Esophagus squamous epithelium (tissue), 5 donors: ENCODE measurements at regions not wholly inside any gene's neighbourhood (a gene's known extent, or its start where the extent isn't known, plus 50 kb on each side); places are given as distances from the start of the nearest gene placed in this dataset.

Experiments used
- DNase-seq: peaks from one replicate; lab custom pipeline; 2025; lab: John Stamatoyannopoulos, UW
- H3K27ac ChIP-seq, 4 donors: fragments of 200-600 bp; sonication (generic); one replicate each; pipeline ENCODE4 v1.5.1; 2016 to 2019; ENCODE audit warnings: mild to moderate bottlenecking in 1 of 4
- H3K27me3 ChIP-seq, 4 donors: fragments of 200-600 bp; sonication (generic); 1 replicate in 3 of 4; 2 replicates in 1 of 4; pipeline versions ENCODE4 v1.5.1 to v1.6.0; 2017 to 2021; ENCODE audit warnings: antibody characterized with exemption in 1 of 4
- H3K36me3 ChIP-seq, 3 donors: fragments of 200-600 bp; sonication (generic); one replicate each; pipeline ENCODE4 v1.5.1; 2016 to 2019
- H3K4me1 ChIP-seq, 3 donors: fragments of 200-600 bp; sonication (generic); one replicate each; pipeline ENCODE4 v1.5.1; 2017 to 2019
- H3K4me3 ChIP-seq, 4 donors: fragments of 200-600 bp; sonication (generic); 1 replicate in 3 of 4; 2 replicates in 1 of 4; pipeline ENCODE4 v1.5.1; 2016 to 2019; ENCODE audit warnings: mild to moderate bottlenecking in 2 of 4, moderate library complexity in 1 of 4
- H3K9me3 ChIP-seq, 3 donors: fragments of 200-600 bp; sonication (generic); one replicate each; pipeline ENCODE4 v1.5.1; 2016 to 2019
- POLR2A ChIP-seq, 4 donors: fragments of 450-650 bp; IDR thresholded peaks; one replicate each; pipeline ENCODE4 v1.6.1; 2017; ENCODE audit warnings: antibody characterized with exemption in 4 of 4, mild to moderate bottlenecking in 4 of 4, moderate library complexity in 3 of 4
- WGBS, 2 donors: methylation state at CpG; one replicate each; pipeline ENCODE4 v1.1.5; 2018; 5-methylcytosine and 5-hydroxymethylcytosine counted together
- intact Hi-C: fragments of 100-400 bp; cut with DNase I; formaldehyde crosslinking; loops from one replicate; pipeline ENCODE4 v1.15.0; 2022
- TF ChIP-seq, protein P1 (sequence below), 6 experiments: fragments of 450-650 bp in 4 of 6; fragments of 200-600 bp in 2 of 6; sonication (generic) in 2 of 6; IDR thresholded peaks; one replicate each; pipeline ENCODE4 v1.5.1; 2016 to 2019; ENCODE audit warnings: antibody characterized with exemption in 6 of 6, mild to moderate bottlenecking in 4 of 6, moderate library complexity in 4 of 6
- donor health status: DM: yes; HTN: yes; CAD: no.

DNA sequence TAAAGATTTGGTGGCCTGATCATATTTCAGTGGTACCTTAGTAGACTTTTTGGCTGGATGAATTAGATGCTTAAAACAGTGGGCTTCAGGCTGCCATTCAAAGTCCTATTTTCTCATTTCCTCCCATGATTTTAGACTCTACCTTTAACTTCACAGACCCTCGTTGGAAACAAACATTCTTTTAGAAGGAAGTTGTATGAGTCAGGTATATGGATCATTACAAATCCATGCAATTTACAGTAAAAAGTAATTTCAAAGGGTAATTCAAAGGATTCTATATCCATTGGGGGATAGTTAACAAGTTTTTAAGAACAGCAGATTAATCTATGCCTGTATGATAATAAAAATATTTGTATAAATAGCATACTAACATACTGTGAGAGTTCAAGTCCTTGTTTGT is 216.9 kb upstream of the RRP15 start:
- Histone ChIP-seq H3K36me3 (no peaks in the 10 kb centered on the region), H3K4me1 (no peaks in the 10 kb centered on the region), H3K9me3 (no peaks in the 10 kb centered on the region), H3K27ac (no peak overlapping the region), H3K4me3 (no peak overlapping the region), H3K27me3 (no peaks in the 10 kb centered on the region)
- WGBS, 2 donors = 38 to 46% methylated on average over 1 of the region's 1 CpG
- TF ChIP-seq, protein P1, sequence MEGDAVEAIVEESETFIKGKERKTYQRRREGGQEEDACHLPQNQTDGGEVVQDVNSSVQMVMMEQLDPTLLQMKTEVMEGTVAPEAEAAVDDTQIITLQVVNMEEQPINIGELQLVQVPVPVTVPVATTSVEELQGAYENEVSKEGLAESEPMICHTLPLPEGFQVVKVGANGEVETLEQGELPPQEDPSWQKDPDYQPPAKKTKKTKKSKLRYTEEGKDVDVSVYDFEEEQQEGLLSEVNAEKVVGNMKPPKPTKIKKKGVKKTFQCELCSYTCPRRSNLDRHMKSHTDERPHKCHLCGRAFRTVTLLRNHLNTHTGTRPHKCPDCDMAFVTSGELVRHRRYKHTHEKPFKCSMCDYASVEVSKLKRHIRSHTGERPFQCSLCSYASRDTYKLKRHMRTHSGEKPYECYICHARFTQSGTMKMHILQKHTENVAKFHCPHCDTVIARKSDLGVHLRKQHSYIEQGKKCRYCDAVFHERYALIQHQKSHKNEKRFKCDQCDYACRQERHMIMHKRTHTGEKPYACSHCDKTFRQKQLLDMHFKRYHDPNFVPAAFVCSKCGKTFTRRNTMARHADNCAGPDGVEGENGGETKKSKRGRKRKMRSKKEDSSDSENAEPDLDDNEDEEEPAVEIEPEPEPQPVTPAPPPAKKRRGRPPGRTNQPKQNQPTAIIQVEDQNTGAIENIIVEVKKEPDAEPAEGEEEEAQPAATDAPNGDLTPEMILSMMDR (IDR thresholded peaks at IDR 0.05) = no peak
- no peak for TF ChIP-seq POLR2A (IDR thresholded peaks at IDR 0.05)
- intact Hi-C loops = no loop called here
- no peak for DNase-seq

DNA sequence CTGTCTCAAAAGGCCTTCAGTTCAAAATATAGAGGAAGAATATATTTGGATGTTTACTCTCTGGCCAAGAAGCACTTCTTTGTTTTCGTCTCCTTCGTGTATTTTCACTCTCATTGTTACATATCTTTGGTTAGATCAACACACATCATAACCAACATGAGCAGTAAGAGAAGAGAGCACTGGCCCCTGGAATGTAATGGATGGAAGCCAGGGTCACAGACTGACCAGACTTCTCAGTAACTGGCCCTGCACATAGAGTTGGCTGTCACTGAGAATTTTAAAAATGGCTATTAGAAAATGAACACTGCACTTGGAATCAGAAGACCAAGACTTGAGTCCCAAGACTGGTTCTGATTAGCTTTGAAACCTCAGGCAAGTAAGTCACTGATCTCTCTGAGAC is 215.9 kb upstream of the RRP15 start:
- Histone ChIP-seq H3K27me3 (no peaks in the 10 kb centered on the region), H3K4me1 (no peaks in the 10 kb centered on the region)

DNA sequence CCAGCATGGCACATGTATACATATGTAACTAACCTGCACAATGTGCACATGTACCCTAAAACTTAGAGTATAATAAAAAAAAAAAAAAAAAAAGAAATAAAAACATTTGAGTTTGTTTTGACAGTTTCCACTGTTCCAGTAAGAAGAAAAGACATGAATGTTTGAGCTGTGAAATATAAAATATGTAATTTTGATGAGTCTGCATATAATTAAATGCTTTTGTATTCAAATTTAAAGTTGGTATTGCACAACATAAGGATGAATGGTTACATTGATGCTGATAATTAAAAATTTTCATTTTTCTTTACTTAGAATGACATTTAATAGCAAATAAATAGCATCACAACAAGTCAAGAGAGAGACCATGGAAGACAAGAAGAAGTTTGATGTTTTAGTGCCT is 212.0 kb upstream of the RRP15 start:
- no peak for TF ChIP-seq POLR2A (IDR thresholded peaks at IDR 0.05)
- TF ChIP-seq, protein P1 (IDR thresholded peaks at IDR 0.05) = no peak
- H3K4me1 ChIP-seq = no peaks in the 10 kb centered on the region
- no peaks in the 10 kb centered on the region for H3K27me3 ChIP-seq
- intact Hi-C loops = no loop called here
- H3K27ac ChIP-seq = no peak overlapping the region
- no peaks in the 10 kb centered on the region for H3K9me3 ChIP-seq
- H3K4me3 ChIP-seq = no peak overlapping the region
- no peak for DNase-seq
- no peaks in the 10 kb centered on the region for H3K36me3 ChIP-seq

More for the DNA sequence above, 215.9 kb upstream of the RRP15 start:
- WGBS, 2 donors = 15 to 18% methylated on average over 2 of the region's 2 CpGs
- Histone ChIP-seq H3K4me3 (no peak overlapping the region), H3K27ac (no peak overlapping the region), H3K9me3 (no peaks in the 10 kb centered on the region), H3K36me3 (no peaks in the 10 kb centered on the region)
- no peak for DNase-seq
- TF ChIP-seq, protein P1 (IDR thresholded peaks at IDR 0.05) = no peak
- TF ChIP-seq POLR2A (IDR thresholded peaks at IDR 0.05) = no peak
- intact Hi-C loops = no loop called here

GRCh38 chr1:218078916-218079315 is 206.2 kb upstream of the RRP15 start:
- WGBS, 2 donors = 65 to 71% methylated on average over 3 of the region's 3 CpGs
- H3K36me3 ChIP-seq = no peaks in the 10 kb centered on the region
- no peak for TF ChIP-seq POLR2A (IDR thresholded peaks at IDR 0.05)
- TF ChIP-seq, protein P1 (IDR thresholded peaks at IDR 0.05) = no peak
- no peaks in the 10 kb centered on the region for H3K27me3 ChIP-seq
- H3K4me3 ChIP-seq = no peak overlapping the region
- no peaks in the 10 kb centered on the region for H3K4me1 ChIP-seq
- H3K9me3 ChIP-seq = no peaks in the 10 kb centered on the region
- no peak overlapping the region for H3K27ac ChIP-seq
- intact Hi-C loops = no loop called here
- no peak for DNase-seq

DNA sequence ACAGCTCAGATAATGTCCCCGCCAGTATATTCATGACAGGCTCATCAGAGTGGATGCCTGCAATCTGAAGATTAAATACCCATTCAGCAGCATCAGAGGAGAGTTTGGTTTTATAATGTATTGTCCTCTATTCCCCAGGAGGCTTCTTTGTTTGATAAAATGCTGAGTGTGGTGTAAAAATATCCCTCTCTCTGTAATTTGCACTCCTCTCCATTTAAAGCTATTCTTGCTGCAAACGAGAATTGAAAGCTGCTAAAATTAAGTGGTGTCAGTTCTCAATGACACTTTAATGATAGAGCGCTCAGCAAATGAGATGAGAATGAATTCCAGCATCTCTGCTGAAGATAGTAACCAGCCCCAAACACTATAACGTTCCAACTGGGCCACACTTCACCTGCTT is 205.7 kb upstream of the RRP15 start:
- H3K4me1 ChIP-seq = no peaks in the 10 kb centered on the region
- H3K27me3 ChIP-seq = no peaks in the 10 kb centered on the region
- intact Hi-C loops = no loop called here
- no peak for DNase-seq
- no peak overlapping the region for H3K27ac ChIP-seq
- WGBS, 2 donors = 50 to 62% methylated on average over 4 of the region's 4 CpGs
- H3K9me3 ChIP-seq = no peaks in the 10 kb centered on the region
- TF ChIP-seq POLR2A (IDR thresholded peaks at IDR 0.05) = no peak
- TF ChIP-seq, protein P1 (IDR thresholded peaks at IDR 0.05) = no peak
- no peaks in the 10 kb centered on the region for H3K36me3 ChIP-seq
- H3K4me3 ChIP-seq = no peak overlapping the region
